ENCODE measurements at regions not wholly inside any gene's neighbourhood (a gene's known extent, or its start where the extent isn't known, plus 50 kb on each side); places are given as distances from the start of the nearest gene placed in this dataset.
A peak's percentile ranks its signal among the peaks of the same experiment; 100 is the strongest.
"Not testable (repeated sequence)": the region's sequence is repeated elsewhere in the genome, so short reads cannot be mapped to it uniquely, and the experiment has no call there.

DNA sequence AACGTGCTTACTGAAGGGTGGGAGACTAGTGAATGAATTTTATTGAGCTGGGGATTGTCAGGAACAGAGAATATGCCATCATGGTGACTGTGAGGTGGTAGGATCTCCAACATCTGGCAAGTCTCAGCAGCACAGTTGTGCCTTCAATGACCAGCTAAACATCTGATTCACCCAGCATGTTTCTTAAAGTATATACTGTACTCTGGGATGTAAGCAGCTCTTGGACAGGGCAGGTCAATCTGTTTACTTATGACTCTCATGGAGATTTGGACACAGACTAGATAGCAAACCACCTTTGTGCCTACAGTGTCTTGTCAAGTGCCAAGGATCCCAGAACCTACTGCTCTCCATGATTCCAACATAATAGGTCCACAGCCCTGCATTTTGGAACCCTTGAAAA lies 801.0 kb upstream of the CITED2 start:
- no peak for FAIRE-seq
- TF ChIP-seq POLR2A (IDR thresholded peaks at IDR 0.05; ENCODE audit: low read depth, low read length), result no peak
- no peak for DNase-seq (ENCODE audit: insufficient read length, low spot score)

GRCh38 chr6:140174524-140174923 lies 800.1 kb upstream of the CITED2 start:
- FAIRE-seq, result peak; percentile 55
- peak; percentile 27 for DNase-seq (ENCODE audit: insufficient read length, low spot score)
- no peak for TF ChIP-seq POLR2A (IDR thresholded peaks at IDR 0.05; ENCODE audit: low read depth, low read length)

GRCh38 chr6:140168365-140168764 lies 793.9 kb upstream of the CITED2 start:
- FAIRE-seq, result no peak
- no peak for DNase-seq (ENCODE audit: insufficient read length, low spot score)
- TF ChIP-seq POLR2A (IDR thresholded peaks at IDR 0.05; ENCODE audit: low read depth, low read length), result no peak

- TF ChIP-seq POLR2A (IDR thresholded peaks at IDR 0.05; ENCODE audit: low read depth, low read length), result no peak
- no peak for DNase-seq (ENCODE audit: insufficient read length, low spot score)
- no peak for FAIRE-seq
These were observed 786.5 kb upstream of the CITED2 start for GRCh38 chr6:140160909-140161308.

- TF ChIP-seq POLR2A (IDR thresholded peaks at IDR 0.05; ENCODE audit: low read depth, low read length), result no peak
- no peak for DNase-seq (ENCODE audit: insufficient read length, low spot score)
- no peak for FAIRE-seq
These were observed 786.0 kb upstream of the CITED2 start for GRCh38 chr6:140160494-140160893.

- no peak for FAIRE-seq
- no peak for DNase-seq (ENCODE audit: insufficient read length, low spot score)
- no peak for TF ChIP-seq POLR2A (IDR thresholded peaks at IDR 0.05; ENCODE audit: low read depth, low read length)
These were observed 781.7 kb upstream of the CITED2 start for GRCh38 chr6:140156131-140156530.

DNA sequence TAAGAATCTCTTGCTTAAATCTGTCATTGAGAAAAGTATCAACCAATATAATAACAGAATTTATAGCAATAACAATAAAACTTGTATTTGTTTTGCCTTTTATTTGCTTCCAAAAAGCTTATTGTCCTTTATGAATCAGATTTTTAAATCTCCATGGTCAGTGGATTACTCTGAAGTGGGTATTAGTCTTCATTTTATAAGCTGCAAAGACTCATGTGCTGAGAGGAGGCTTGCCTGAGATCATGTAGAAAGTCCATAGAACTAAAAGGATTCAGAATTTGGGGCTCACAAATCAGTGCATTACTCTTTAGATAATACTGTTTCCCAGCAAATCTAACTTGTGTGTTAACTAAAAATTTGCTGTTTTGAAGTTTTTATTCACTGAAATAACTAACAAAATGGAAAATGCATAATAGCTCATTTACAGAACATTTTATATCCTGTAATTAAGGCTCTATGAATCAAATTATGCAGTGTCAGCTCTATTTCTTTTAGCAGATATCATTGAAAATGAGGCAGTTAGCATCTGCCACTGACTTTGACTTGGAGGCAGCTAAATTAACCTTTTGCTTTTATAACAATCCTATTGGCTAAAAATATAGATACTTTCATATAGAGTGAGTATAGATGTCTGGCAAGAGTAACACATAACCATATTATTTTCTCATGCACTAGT lies 781.1 kb upstream of the CITED2 start:
- no peak for TF ChIP-seq POLR2A (IDR thresholded peaks at IDR 0.05; ENCODE audit: low read depth, low read length)
- FAIRE-seq (no peak), DNase-seq (ENCODE audit: insufficient read length, low spot score) (no peak)

DNA sequence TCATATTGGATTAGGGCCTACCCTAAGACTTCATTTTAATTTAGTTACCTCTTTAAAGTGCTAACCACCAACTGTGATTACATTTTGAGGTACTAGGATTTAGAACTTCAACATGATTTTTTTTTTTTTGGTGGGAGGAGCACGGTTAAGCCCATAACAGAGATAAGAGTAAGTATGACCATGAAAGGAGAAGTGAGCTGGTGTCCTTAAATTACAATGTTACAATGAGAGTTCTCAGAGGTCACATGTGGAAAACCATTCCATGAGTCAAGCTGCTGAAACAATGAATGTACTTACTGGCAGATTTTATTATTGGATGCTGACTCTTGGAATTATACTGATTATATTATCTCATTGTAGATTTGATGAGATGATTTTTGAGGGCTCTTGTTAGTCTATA lies 779.3 kb upstream of the CITED2 start:
- DNase-seq (ENCODE audit: insufficient read length, low spot score), result no peak
- TF ChIP-seq POLR2A (IDR thresholded peaks at IDR 0.05; ENCODE audit: low read depth, low read length), result no peak
- FAIRE-seq, result no peak

- not testable (repeated sequence) for FAIRE-seq; DNase-seq (ENCODE audit: insufficient read length, low spot score)
These were observed 773.7 kb upstream of the CITED2 start for GRCh38 chr6:140147825-140148814.

DNA sequence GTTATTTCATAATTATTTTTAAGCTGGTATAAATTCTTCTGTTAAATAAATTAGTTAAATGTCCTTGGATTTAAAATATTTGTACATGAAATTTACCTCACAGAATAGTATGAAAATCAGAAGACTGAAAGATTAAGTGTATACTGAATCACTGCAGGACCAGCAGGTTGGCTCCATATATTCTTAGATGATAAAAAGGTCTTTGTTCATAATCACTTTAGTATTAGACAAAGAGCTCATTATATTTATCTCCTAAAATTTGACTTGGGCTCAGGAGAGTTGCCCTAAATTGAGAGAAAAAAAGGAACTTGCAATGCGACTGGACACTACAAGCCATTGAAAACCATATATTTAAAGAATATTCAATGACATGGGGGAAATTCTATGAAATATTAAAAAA lies 766.4 kb upstream of the CITED2 start:
- FAIRE-seq (no peak), DNase-seq (ENCODE audit: insufficient read length, low spot score) (no peak)
- TF ChIP-seq POLR2A (IDR thresholded peaks at IDR 0.05; ENCODE audit: low read depth, low read length), result no peak

DNA sequence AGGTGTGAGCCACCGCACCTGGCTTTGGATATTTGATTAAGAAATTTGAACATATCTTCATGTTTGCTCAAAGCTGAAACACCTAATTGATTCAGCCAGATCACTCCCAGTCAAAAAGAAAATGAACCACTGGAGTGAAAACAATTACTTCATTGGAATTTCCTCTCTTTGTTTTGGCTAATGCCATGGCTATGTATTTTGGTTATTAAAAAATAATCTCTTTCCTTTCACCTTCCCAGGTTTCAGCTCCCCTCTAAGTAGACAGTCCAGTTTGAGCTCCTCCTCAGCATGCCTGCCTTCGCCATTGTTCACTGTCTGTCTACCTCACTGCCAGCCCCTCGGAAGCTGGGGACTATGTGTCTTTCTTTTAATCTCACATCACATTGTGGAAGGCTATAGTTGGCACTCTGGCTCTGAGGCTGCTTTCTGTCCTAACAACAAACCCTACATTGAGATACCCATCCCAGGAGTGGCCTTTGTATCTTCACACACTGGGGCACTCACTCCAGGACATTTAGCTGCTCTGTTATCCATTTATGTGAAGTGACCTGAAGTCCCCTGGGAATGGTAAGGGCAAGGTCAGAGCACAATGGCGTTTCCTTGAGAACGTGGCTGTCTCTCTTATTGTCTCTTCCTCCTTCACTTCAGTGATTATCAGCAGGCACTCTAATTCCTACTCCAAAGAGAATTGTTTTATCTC lies 764.0 kb upstream of the CITED2 start:
- no peak for DNase-seq (ENCODE audit: insufficient read length, low spot score)
- no peak for FAIRE-seq
- TF ChIP-seq POLR2A (IDR thresholded peaks at IDR 0.05; ENCODE audit: low read depth, low read length), result no peak

- TF ChIP-seq POLR2A (IDR thresholded peaks at IDR 0.05; ENCODE audit: low read depth, low read length), result no peak
- no peak for FAIRE-seq
- no peak for DNase-seq (ENCODE audit: insufficient read length, low spot score)
These were observed 759.8 kb upstream of the CITED2 start for GRCh38 chr6:140134224-140134623.

GRCh38 chr6:140130074-140130473 lies 755.6 kb upstream of the CITED2 start:
- TF ChIP-seq POLR2A (IDR thresholded peaks at IDR 0.05; ENCODE audit: low read depth, low read length), result no peak
- DNase-seq (ENCODE audit: insufficient read length, low spot score) (no peak), FAIRE-seq (no peak)

- DNase-seq (ENCODE audit: insufficient read length, low spot score) (no peak), FAIRE-seq (no peak)
- TF ChIP-seq POLR2A (IDR thresholded peaks at IDR 0.05; ENCODE audit: low read depth, low read length), result no peak
These were observed 750.0 kb upstream of the CITED2 start for GRCh38 chr6:140124498-140124897.

All from H54 (cell line).